CD4-positive, alpha-beta memory T cell (primary cell): ENCODE measurements at regions not wholly inside any gene's neighbourhood (a gene's known extent, or its start where the extent isn't known, plus 50 kb on each side); places are given as distances from the start of the nearest gene placed in this dataset.
"Not testable (repeated sequence)": the region's sequence is repeated elsewhere in the genome, so short reads cannot be mapped to it uniquely, and the experiment has no call there.

Experiments
- CTCF ChIA-PET: fragments of 350-600 bp; sonication (Branson Sonifier 250); formaldehyde crosslinking; loops from one replicate; lab custom pipeline; 2021; ENCODE audit warnings: inconsistent platforms; ENCODE audit not compliant: partially characterized antibody; lab: Charles Lee
- POLR2A ChIA-PET: fragments of 350-600 bp; sonication (Branson Sonifier 250); formaldehyde crosslinking; loops from one replicate; lab custom pipeline; 2021; ENCODE audit not compliant: partially characterized antibody; lab: Charles Lee
- DNase-seq, 5 donors: peaks; one replicate each; pipeline versions ENCODE4 v3.0.0 to v3.0.0-alpha.2; 2020 to 2022; ENCODE audit warnings: mixed read lengths in 1 of 5
- H3K27ac ChIP-seq: one replicate; pipeline ENCODE4 v1.7.0; 2013; ENCODE audit warnings: low read depth, low read length
- H3K27me3 ChIP-seq: 2 replicates; pipeline ENCODE4 v1.7.0; 2013; ENCODE audit warnings: mild to moderate bottlenecking, low read length, moderate library complexity; ENCODE audit not compliant: insufficient read depth
- H3K36me3 ChIP-seq: 2 replicates; pipeline ENCODE4 v1.7.0; 2013; ENCODE audit warnings: mild to moderate bottlenecking, low read length, moderate library complexity; ENCODE audit not compliant: insufficient read depth
- H3K4me1 ChIP-seq: 2 replicates; pipeline ENCODE4 v1.7.0; 2013; ENCODE audit warnings: mild to moderate bottlenecking, low read length, moderate library complexity; ENCODE audit not compliant: insufficient read depth
- H3K4me3 ChIP-seq, 2 donors: one replicate each; pipeline ENCODE4 v1.7.0; 2013; ENCODE audit warnings: low read length in 2 of 2, mild to moderate bottlenecking in 1 of 2
- H3K9me3 ChIP-seq, 2 donors: one replicate each; pipeline ENCODE4 v1.7.0; 2013; ENCODE audit warnings: low read length in 2 of 2, control low read depth in 1 of 2; ENCODE audit not compliant: control insufficient read depth in 1 of 2
- H3K27ac Mint-ChIP-seq, 7 donors: one replicate each; pipeline ENCODE4 v1.8.0; 2020 to 2021; ENCODE audit warnings: mixed read lengths in 7 of 7, mild to moderate bottlenecking in 6 of 7, inconsistent platforms in 3 of 7, moderate library complexity in 3 of 7
- H3K27me3 Mint-ChIP-seq, 2 donors: one replicate each; pipeline ENCODE4 v1.8.0; 2020 to 2021; ENCODE audit warnings: mixed read lengths in 2 of 2
- H3K36me3 Mint-ChIP-seq, 2 donors: one replicate each; pipeline ENCODE4 v1.8.0; 2020 to 2021; ENCODE audit warnings: mixed read lengths in 2 of 2, inconsistent platforms in 1 of 2, mild to moderate bottlenecking in 1 of 2
- H3K4me1 Mint-ChIP-seq, 4 donors: one replicate each; pipeline ENCODE4 v1.8.0; 2020 to 2021; ENCODE audit warnings: mixed read lengths in 4 of 4, mild to moderate bottlenecking in 1 of 4
- H3K4me3 Mint-ChIP-seq, 8 donors: one replicate each; pipeline ENCODE4 v1.8.0; 2020 to 2021; ENCODE audit warnings: mixed read lengths in 8 of 8, mild to moderate bottlenecking in 7 of 8, moderate library complexity in 6 of 8, inconsistent platforms in 3 of 8
- H3K9me3 Mint-ChIP-seq, 8 donors: one replicate each; pipeline ENCODE4 v1.8.0; 2020 to 2021; ENCODE audit warnings: mixed read lengths in 8 of 8, mild to moderate bottlenecking in 5 of 8, inconsistent platforms in 3 of 8, moderate library complexity in 1 of 8
- intact Hi-C: fragments of 100-400 bp; cut with micrococcal nuclease; formaldehyde crosslinking; loops from one replicate; pipeline ENCODE4 v1.15.1; 2023

- H3K36me3 ChIP-seq, result peaks cover 36% of the 10 kb centered on the region
- no peaks in the 10 kb centered on the region for H3K27me3 Mint-ChIP-seq
- POLR2A ChIA-PET, result interaction anchor here (1.2 to 1.4 kb wide), 3 partner anchors 130 to 291 kb away, joined by 3 read pairs; no protein-coding TSS in a partner anchor
These were observed 196.4 kb downstream of the UTRN start for GRCh38 chr6:144481527-144481926.

GRCh38 chr6:144482142-144482541 lies 197.0 kb downstream of the UTRN start:
- Histone ChIP-seq H3K9me3 (no peaks in the 10 kb centered on the region), H3K27me3 (no peaks in the 10 kb centered on the region), H3K4me1 (no peaks in the 10 kb centered on the region), H3K4me3 (no peak overlapping the region), H3K36me3 (peaks cover 35% of the 10 kb centered on the region), H3K27ac (no peak overlapping the region)
- peak overlapping the region in 5 of 7 donors; percentile 18 to 62 (median 23) for H3K27ac Mint-ChIP-seq
- intact Hi-C loops, result loop anchor here (1.0 to 5.0 kb wide), 6 partner anchors 130 to 377 kb away; no protein-coding TSS in a partner anchor
- H3K27me3 Mint-ChIP-seq, result no peaks in the 10 kb centered on the region
- H3K9me3 Mint-ChIP-seq, result no peaks in the 10 kb centered on the region
- H3K4me3 Mint-ChIP-seq, result no peak overlapping the region
- peak; percentile 58 to 74 (median 60) for DNase-seq
- POLR2A ChIA-PET, result interaction anchor here (0.6 to 1.3 kb wide), 4 partner anchors 131 to 196 kb away, joined by 3 to 4 read pairs (median 3); no protein-coding TSS in a partner anchor
- H3K4me1 Mint-ChIP-seq, result peaks cover 0 to 12% (median 3%) of the 10 kb centered on the region in 4 donors
- CTCF ChIA-PET, result interaction anchor here (0.6 to 4.3 kb wide), 30 partner anchors 9 to 906 kb away, joined by 3 to 29 read pairs (median 3); no protein-coding TSS in a partner anchor
- peaks cover 42 to 59% of the 10 kb centered on the region in 2 donors for H3K36me3 Mint-ChIP-seq

More at GRCh38 chr6:144481527-144481926, 196.4 kb downstream of the UTRN start:
- H3K4me1 ChIP-seq, result no peaks in the 10 kb centered on the region
- DNase-seq, result no peak
- H3K9me3 ChIP-seq, result no peaks in the 10 kb centered on the region
- H3K4me3 Mint-ChIP-seq, result no peak overlapping the region
- intact Hi-C loops, result loop anchor here (5.0 kb wide), 2 partner anchors 129 to 149 kb away; no protein-coding TSS in a partner anchor
- no peak overlapping the region for H3K27ac ChIP-seq
- peak overlapping the region in 4 of 7 donors; percentile 18 to 51 (median 21) for H3K27ac Mint-ChIP-seq
- H3K36me3 Mint-ChIP-seq, result peaks cover 47 to 65% of the 10 kb centered on the region in 2 donors
- H3K27me3 ChIP-seq, result no peaks in the 10 kb centered on the region
- H3K4me3 ChIP-seq, result no peak overlapping the region
- CTCF ChIA-PET, result interaction anchor here (0.7 to 4.3 kb wide), 27 partner anchors 8 to 906 kb away, joined by 3 to 29 read pairs (median 4); no protein-coding TSS in a partner anchor
- no peaks in the 10 kb centered on the region for H3K9me3 Mint-ChIP-seq
- peaks cover 0 to 12% (median 3%) of the 10 kb centered on the region in 4 donors for H3K4me1 Mint-ChIP-seq

- Histone ChIP-seq H3K9me3 (no peaks in the 10 kb centered on the region), H3K27ac (no peak overlapping the region), H3K4me3 (no peak overlapping the region), H3K27me3 (no peaks in the 10 kb centered on the region), H3K4me1 (no peaks in the 10 kb centered on the region), H3K36me3 (peaks cover 34% of the 10 kb centered on the region)
- intact Hi-C loops, result no loop called here
- peaks cover 0 to 11% (median 4%) of the 10 kb centered on the region in 4 donors for H3K4me1 Mint-ChIP-seq
- no peaks in the 10 kb centered on the region for H3K27me3 Mint-ChIP-seq
- CTCF ChIA-PET, result no interaction called here
- no peaks in the 10 kb centered on the region for H3K9me3 Mint-ChIP-seq
- no peak for DNase-seq
- H3K4me3 Mint-ChIP-seq, result no peak overlapping the region
- POLR2A ChIA-PET, result no interaction called here
- peaks cover 41 to 56% of the 10 kb centered on the region in 2 donors for H3K36me3 Mint-ChIP-seq
- H3K27ac Mint-ChIP-seq, result no peak overlapping the region
These were observed 200.4 kb downstream of the UTRN start for GRCh38 chr6:144485531-144485930.

- H3K36me3 Mint-ChIP-seq, result peaks cover 45 to 62% of the 10 kb centered on the region in 2 donors
- H3K27me3 Mint-ChIP-seq, result no peaks in the 10 kb centered on the region
- ChIA-PET CTCF (interaction anchor here (1.3 to 3.0 kb wide), 4 partner anchors 9 to 226 kb away, joined by 3 to 13 read pairs (median 4); partner anchors contain the start of gene UTRN), POLR2A (no interaction called here)
- Histone ChIP-seq H3K4me3 (no peak overlapping the region), H3K36me3 (peaks cover 50% of the 10 kb centered on the region), H3K4me1 (no peaks in the 10 kb centered on the region), H3K9me3 (no peaks in the 10 kb centered on the region), H3K27me3 (no peaks in the 10 kb centered on the region), H3K27ac (no peak overlapping the region)
- DNase-seq, result no peak
- peaks cover 0 to 3% (median under 1%) of the 10 kb centered on the region in 4 donors for H3K4me1 Mint-ChIP-seq
- H3K9me3 Mint-ChIP-seq, result no peaks in the 10 kb centered on the region
- H3K27ac Mint-ChIP-seq, result no peak overlapping the region
- intact Hi-C loops, result no loop called here
- no peak overlapping the region for H3K4me3 Mint-ChIP-seq
These were observed 203.5 kb downstream of the UTRN start for GRCh38 chr6:144488590-144488989.

- H3K4me1 Mint-ChIP-seq, result peaks cover 7 to 17% (median 12%) of the 10 kb centered on the region in 4 donors
- peaks cover 44 to 67% of the 10 kb centered on the region in 2 donors for H3K36me3 Mint-ChIP-seq
These were observed 208.1 kb downstream of the UTRN start for GRCh38 chr6:144493035-144493910.

GRCh38 chr6:144495076-144495475 lies 209.9 kb downstream of the UTRN start:
- H3K36me3 ChIP-seq, result peaks cover 46% of the 10 kb centered on the region
- H3K4me1 ChIP-seq, intact Hi-C loops, H3K4me3 ChIP-seq, H3K9me3 ChIP-seq, H3K4me3 Mint-ChIP-seq, CTCF ChIA-PET, H3K27me3 Mint-ChIP-seq, H3K27ac ChIP-seq, DNase-seq, H3K27me3 ChIP-seq, H3K9me3 Mint-ChIP-seq: not testable (repeated sequence)
- POLR2A ChIA-PET, result interaction anchor here (1.5 kb wide), 1 partner anchor 9 kb away, joined by 3 read pairs; no protein-coding TSS in a partner anchor
- Mint-ChIP-seq H3K4me1 (peaks cover 13 to 27% (median 18%) of the 10 kb centered on the region in 4 donors), H3K36me3 (peaks cover 53 to 71% of the 10 kb centered on the region in 2 donors), H3K27ac (peak overlapping the region in 1 of 7 donors; percentile 47)

More at GRCh38 chr6:144493035-144493910, 208.1 kb downstream of the UTRN start:
- no peaks in the 10 kb centered on the region for H3K27me3 ChIP-seq
- POLR2A ChIA-PET, result no interaction called here
- peaks cover 47% of the 10 kb centered on the region for H3K36me3 ChIP-seq
- no peak overlapping the region for H3K27ac ChIP-seq
- Mint-ChIP-seq H3K27me3 (no peaks in the 10 kb centered on the region), H3K27ac (peak overlapping the region in 1 of 7 donors; percentile 17), H3K4me3 (no peak overlapping the region), H3K9me3 (no peaks in the 10 kb centered on the region)
- H3K9me3 ChIP-seq, result no peaks in the 10 kb centered on the region
- DNase-seq, result no peak
- no peaks in the 10 kb centered on the region for H3K4me1 ChIP-seq
- CTCF ChIA-PET, result no interaction called here
- no peak overlapping the region for H3K4me3 ChIP-seq
- intact Hi-C loops, result no loop called here

- no peak overlapping the region for H3K4me3 Mint-ChIP-seq
- H3K4me1 ChIP-seq, result peaks cover 14% of the 10 kb centered on the region
- no peaks in the 10 kb centered on the region for H3K9me3 Mint-ChIP-seq
- ChIA-PET CTCF (interaction anchor here (1.3 kb wide), 1 partner anchor 16 kb away, joined by 3 read pairs; no protein-coding TSS in a partner anchor), POLR2A (no interaction called here)
- no peaks in the 10 kb centered on the region for H3K9me3 ChIP-seq
- H3K27me3 ChIP-seq, result no peaks in the 10 kb centered on the region
- H3K36me3 ChIP-seq, result peaks cover 26% of the 10 kb centered on the region
- peaks cover 51 to 65% of the 10 kb centered on the region in 2 donors for H3K36me3 Mint-ChIP-seq
- H3K27ac ChIP-seq, result no peak overlapping the region
- peaks cover 22 to 31% (median 25%) of the 10 kb centered on the region in 4 donors for H3K4me1 Mint-ChIP-seq
- peak overlapping the region in 3 of 7 donors; percentile 7 to 56 (median 21) for H3K27ac Mint-ChIP-seq
- intact Hi-C loops, result no loop called here
- no peaks in the 10 kb centered on the region for H3K27me3 Mint-ChIP-seq
- no peak overlapping the region for H3K4me3 ChIP-seq
- DNase-seq, result no peak
These were observed 212.5 kb downstream of the UTRN start for GRCh38 chr6:144497650-144498049.
